ENCODE measurements at regions not wholly inside any gene's neighbourhood (a gene's known extent, or its start where the extent isn't known, plus 50 kb on each side); places are given as distances from the start of the nearest gene placed in this dataset.

DNA sequence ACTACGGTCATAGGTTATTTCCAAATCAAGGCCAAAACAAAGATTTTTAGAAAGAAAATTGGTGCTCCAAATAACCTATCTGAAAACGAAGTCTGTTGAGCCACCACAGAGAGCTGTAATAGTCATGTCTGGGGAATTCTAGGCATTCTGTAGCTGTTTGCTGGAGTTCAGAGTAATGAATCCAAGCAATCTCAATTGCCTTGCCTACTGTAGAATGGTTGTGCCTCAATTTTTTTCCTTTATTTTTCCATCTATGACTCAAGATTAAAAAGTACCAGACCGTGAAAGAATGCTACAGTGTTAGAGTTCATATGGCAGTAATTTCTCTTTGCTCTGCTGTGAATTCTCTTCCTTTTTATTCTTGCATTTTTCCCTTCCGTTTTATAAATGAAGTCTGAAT, 1007.2 kb upstream of the ALCAM start:
- H3K4me2 ChIP-seq (ENCODE audit: insufficient read depth, insufficient read length, low read length): no peak overlapping the region
- H3K27me3 Mint-ChIP-seq (ENCODE audit: low read depth): no peaks in the 10 kb centered on the region; the same call in 1 of the 2 replicates
- no peaks in the 10 kb centered on the region for H3K36me3 Mint-ChIP-seq (ENCODE audit: insufficient read depth in 1 of 3, low read depth in 3 of 3)
- H3K23me2 ChIP-seq (ENCODE audit: insufficient read length, low read depth, low read length, poor library complexity, severe bottlenecking): no peaks in the 10 kb centered on the region
- no peak overlapping the region for H2BK12ac ChIP-seq (ENCODE audit: insufficient read length, low read depth, low read length)
- no peaks in the 10 kb centered on the region for H3K4me1 ChIP-seq (ENCODE audit: insufficient read depth, low read length)
- H3K27ac Mint-ChIP-seq: no peak overlapping the region
- H3K9me3 Mint-ChIP-seq: peaks cover 0 to under 1% of the 10 kb centered on the region in 2 experiments; a peak in 2 of 5 replicates
- no peaks in the 10 kb centered on the region for H3K79me1 ChIP-seq (ENCODE audit: insufficient read depth, low read depth, low read length, poor library complexity, severe bottlenecking)
- H3K27ac ChIP-seq (ENCODE audit: insufficient read length, low read depth, low read length): no peak overlapping the region
- no peak overlapping the region for H3K14ac ChIP-seq (ENCODE audit: insufficient read depth, low read length)
- H3T11ph ChIP-seq (ENCODE audit: low read length): no peak overlapping the region
- H3K23ac ChIP-seq (ENCODE audit: insufficient read length, low read depth, low read length): no peak overlapping the region
- H4K8ac ChIP-seq (replicated peaks; ENCODE audit: insufficient read length, low read depth, low read length): no peak overlapping the region
- H2BK15ac ChIP-seq (ENCODE audit: low read depth, low read length): no peak overlapping the region
- H3K4ac ChIP-seq (ENCODE audit: low read depth, low read length): no peak overlapping the region
- no peaks in the 10 kb centered on the region for H3K27me3 ChIP-seq (ENCODE audit: insufficient read depth, low read length)
- H3K56ac ChIP-seq (ENCODE audit: insufficient read length, low read depth, low read length): no peak overlapping the region
- no peaks in the 10 kb centered on the region for H4K20me1 ChIP-seq (ENCODE audit: control insufficient read depth, insufficient read depth, insufficient read length)
- no peak overlapping the region for H3K18ac ChIP-seq (ENCODE audit: insufficient read length, low read depth, low read length)
- no peak overlapping the region for H2BK20ac ChIP-seq (ENCODE audit: low read depth, low read length, poor library complexity, severe bottlenecking)
- H4K5ac ChIP-seq (ENCODE audit: insufficient read length, low read depth, low read length): no peak overlapping the region
- H2BK5ac ChIP-seq (ENCODE audit: insufficient read length, low read length): no peak overlapping the region
- H3K4me1 Mint-ChIP-seq: peaks cover 0 to 2% of the 10 kb centered on the region in 2 experiments; a peak in 1 of 4 replicates
- H2AFZ ChIP-seq (ENCODE audit: low read length): no peak overlapping the region
- TF ChIP-seq, protein P1, sequence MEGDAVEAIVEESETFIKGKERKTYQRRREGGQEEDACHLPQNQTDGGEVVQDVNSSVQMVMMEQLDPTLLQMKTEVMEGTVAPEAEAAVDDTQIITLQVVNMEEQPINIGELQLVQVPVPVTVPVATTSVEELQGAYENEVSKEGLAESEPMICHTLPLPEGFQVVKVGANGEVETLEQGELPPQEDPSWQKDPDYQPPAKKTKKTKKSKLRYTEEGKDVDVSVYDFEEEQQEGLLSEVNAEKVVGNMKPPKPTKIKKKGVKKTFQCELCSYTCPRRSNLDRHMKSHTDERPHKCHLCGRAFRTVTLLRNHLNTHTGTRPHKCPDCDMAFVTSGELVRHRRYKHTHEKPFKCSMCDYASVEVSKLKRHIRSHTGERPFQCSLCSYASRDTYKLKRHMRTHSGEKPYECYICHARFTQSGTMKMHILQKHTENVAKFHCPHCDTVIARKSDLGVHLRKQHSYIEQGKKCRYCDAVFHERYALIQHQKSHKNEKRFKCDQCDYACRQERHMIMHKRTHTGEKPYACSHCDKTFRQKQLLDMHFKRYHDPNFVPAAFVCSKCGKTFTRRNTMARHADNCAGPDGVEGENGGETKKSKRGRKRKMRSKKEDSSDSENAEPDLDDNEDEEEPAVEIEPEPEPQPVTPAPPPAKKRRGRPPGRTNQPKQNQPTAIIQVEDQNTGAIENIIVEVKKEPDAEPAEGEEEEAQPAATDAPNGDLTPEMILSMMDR (conservative IDR thresholded peaks at IDR 0.05): no peak
- no peak overlapping the region for H3K9ac ChIP-seq (ENCODE audit: extremely low read depth, insufficient read length, low read length)
- no peak overlapping the region for H3K4me3 Mint-ChIP-seq
- no peak overlapping the region for H4K91ac ChIP-seq (ENCODE audit: insufficient read length, low read depth, low read length)
- H3K9me3 ChIP-seq (ENCODE audit: control insufficient read depth, low read depth, low read length): no peaks in the 10 kb centered on the region
- H3K79me2 ChIP-seq (ENCODE audit: insufficient read depth, low read length): no peaks in the 10 kb centered on the region
- DNase-seq: no peak
- H2AK5ac ChIP-seq (ENCODE audit: insufficient read length, low read length): no peak overlapping the region
- no CpG with 5 or more reads among the region's 4 CpGs for WGBS (ENCODE audit: extremely low coverage, insufficient read length, low lambda C conversion rate)
- no peak overlapping the region for H2BK120ac ChIP-seq (ENCODE audit: low read depth, low read length, poor library complexity, severe bottlenecking)
